Lung (tissue), 11 donors: ENCODE measurements at regions not wholly inside any gene's neighbourhood (a gene's known extent, or its start where the extent isn't known, plus 50 kb on each side); places are given as distances from the start of the nearest gene placed in this dataset.

Experiments
- ATAC-seq: fragments of 200-7000 bp; cut with Tn5 transposase; one replicate; pipeline ENCODE4 v1.9.1; 2020; ENCODE audit warnings: moderate number of reproducible peaks; ENCODE audit not compliant: insufficient read depth, low FRiP score
- DNase-seq, 3 donors: peaks; one replicate each; pipeline ENCODE4 v3.0.0-alpha.2; 2013 to 2017
- H3K27ac ChIP-seq, 2 donors: one replicate each; pipeline ENCODE4 v1.5.1; 2013; ENCODE audit warnings: mild to moderate bottlenecking in 2 of 2, moderate library complexity in 2 of 2, control low read depth in 1 of 2, inconsistent platforms in 1 of 2, low read depth in 1 of 2, low read length in 1 of 2
- H3K27me3 ChIP-seq, 3 donors: one replicate each; pipeline ENCODE4 v1.5.1; 2013; ENCODE audit warnings: low read length in 2 of 3; ENCODE audit not compliant: control insufficient read depth in 3 of 3, insufficient read depth in 3 of 3
- H3K36me3 ChIP-seq, 4 donors: one replicate each; pipeline ENCODE4 v1.5.1; 2013; ENCODE audit warnings: low read length in 4 of 4, mild to moderate bottlenecking in 1 of 4, moderate library complexity in 1 of 4; ENCODE audit not compliant: control insufficient read depth in 4 of 4, insufficient read depth in 4 of 4
- H3K4me1 ChIP-seq, 5 donors: one replicate each; pipeline ENCODE4 v1.5.1; 2013; ENCODE audit warnings: low read length in 5 of 5, mild to moderate bottlenecking in 2 of 5, moderate library complexity in 1 of 5; ENCODE audit not compliant: control insufficient read depth in 5 of 5, insufficient read depth in 5 of 5
- H3K4me3 ChIP-seq: one replicate; pipeline ENCODE4 v1.5.1; 2013; ENCODE audit warnings: mild to moderate bottlenecking, control low read depth, moderate library complexity
- H3K9ac ChIP-seq, 2 donors: one replicate each; pipeline ENCODE4 v1.5.1; 2013; ENCODE audit warnings: low read length in 2 of 2, control low read depth in 1 of 2; ENCODE audit not compliant: insufficient read depth in 1 of 2
- H3K9me3 ChIP-seq, 4 donors: one replicate each; pipeline ENCODE4 v1.5.1; 2013; ENCODE audit warnings: low read length in 3 of 4, mild to moderate bottlenecking in 1 of 4, moderate library complexity in 1 of 4; ENCODE audit not compliant: control insufficient read depth in 4 of 4, insufficient read depth in 3 of 4
- WGBS, 2 donors: extraction: QIAGEN DNeasy Blood & Tissue Kit; methylation state at CpG; one replicate each; pipeline ENCODE4 v1.1.7; 2013; 5-methylcytosine and 5-hydroxymethylcytosine counted together
- TF ChIP-seq, protein P1 (sequence below): IDR thresholded peaks from 2 replicates; pipeline ENCODE4 v1.5.1; 2012; ENCODE audit warnings: mild to moderate bottlenecking; ENCODE audit errors: control extremely low read depth, extremely low read depth
- donor health status: control.
- donor health status: control.
- donor health status: Bipolar disorder and iron deficiency.
- donor health status: healthy.
- donor health status: DM: yes; HTN: yes; CAD: no.

DNA sequence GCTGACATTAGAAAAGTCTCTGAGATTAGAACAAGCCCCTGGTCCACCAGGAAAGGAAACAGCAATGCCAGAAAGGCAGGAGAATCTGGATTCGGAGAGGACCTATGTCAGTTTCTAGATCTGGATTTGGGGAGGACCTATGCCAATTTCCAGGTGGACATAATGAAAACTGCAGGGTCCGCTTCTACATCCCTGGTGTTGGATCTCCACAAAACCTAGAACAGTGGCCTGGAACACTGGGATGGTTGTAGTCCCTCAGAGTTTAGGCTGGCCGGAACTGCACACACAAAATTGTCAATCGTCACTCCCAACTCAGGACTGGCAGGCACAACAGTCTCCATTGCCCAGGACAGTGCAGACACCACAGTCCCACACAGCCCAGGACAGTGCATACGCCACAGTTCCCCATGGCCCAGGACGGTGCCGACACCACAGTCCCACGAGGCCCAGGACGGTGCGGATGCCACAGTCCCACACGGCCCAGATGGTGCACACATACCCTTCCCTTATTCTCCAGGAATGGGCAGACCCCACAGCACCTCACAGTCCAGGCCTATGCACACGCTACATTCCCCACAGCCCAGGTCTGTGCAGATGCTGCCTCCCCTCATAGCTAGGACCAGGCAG lies 341.7 kb downstream of the UQCRFS1 start:
- Histone ChIP-seq H3K27ac (no peak overlapping the region), H3K36me3 (no peaks in the 10 kb centered on the region), H3K9ac (no peak overlapping the region), H3K27me3 (peaks cover 0 to 7% (median 2%) of the 10 kb centered on the region in 3 donors), H3K4me3 (no peak overlapping the region), H3K9me3 (no peaks in the 10 kb centered on the region), H3K4me1 (no peaks in the 10 kb centered on the region)
- ATAC-seq (no peak), DNase-seq (no peak)
- 87 to 93% methylated on average over 12 of the region's 12 CpGs for WGBS, 2 donors
- TF ChIP-seq, protein P1, sequence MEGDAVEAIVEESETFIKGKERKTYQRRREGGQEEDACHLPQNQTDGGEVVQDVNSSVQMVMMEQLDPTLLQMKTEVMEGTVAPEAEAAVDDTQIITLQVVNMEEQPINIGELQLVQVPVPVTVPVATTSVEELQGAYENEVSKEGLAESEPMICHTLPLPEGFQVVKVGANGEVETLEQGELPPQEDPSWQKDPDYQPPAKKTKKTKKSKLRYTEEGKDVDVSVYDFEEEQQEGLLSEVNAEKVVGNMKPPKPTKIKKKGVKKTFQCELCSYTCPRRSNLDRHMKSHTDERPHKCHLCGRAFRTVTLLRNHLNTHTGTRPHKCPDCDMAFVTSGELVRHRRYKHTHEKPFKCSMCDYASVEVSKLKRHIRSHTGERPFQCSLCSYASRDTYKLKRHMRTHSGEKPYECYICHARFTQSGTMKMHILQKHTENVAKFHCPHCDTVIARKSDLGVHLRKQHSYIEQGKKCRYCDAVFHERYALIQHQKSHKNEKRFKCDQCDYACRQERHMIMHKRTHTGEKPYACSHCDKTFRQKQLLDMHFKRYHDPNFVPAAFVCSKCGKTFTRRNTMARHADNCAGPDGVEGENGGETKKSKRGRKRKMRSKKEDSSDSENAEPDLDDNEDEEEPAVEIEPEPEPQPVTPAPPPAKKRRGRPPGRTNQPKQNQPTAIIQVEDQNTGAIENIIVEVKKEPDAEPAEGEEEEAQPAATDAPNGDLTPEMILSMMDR, result no peak

DNA sequence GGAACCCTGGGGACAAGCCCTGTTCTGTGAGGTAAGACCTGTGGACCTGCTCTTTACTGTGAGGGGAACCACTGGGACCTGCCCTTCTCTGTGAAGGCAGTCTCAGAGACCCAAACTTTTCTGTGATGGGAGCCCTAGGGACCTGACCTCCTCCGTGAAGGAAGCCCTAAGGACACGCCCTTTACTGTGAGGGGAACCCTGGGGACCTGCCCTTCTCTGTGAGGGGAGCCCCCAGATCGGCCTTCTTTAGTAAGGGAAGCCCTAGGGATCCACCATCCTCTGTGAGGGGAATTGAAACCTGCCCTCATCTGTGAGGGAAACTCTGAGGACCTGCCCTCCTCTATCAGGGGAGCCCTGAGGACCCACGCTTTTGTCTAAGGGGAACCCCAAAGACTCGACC lies 343.5 kb downstream of the UQCRFS1 start:
- Histone ChIP-seq H3K27me3 (peaks cover 0 to 7% (median 2%) of the 10 kb centered on the region in 3 donors), H3K9ac (no peak overlapping the region), H3K27ac (no peak overlapping the region), H3K4me1 (peaks cover 0 to 9% (median 0%) of the 10 kb centered on the region in 5 donors), H3K36me3 (no peaks in the 10 kb centered on the region), H3K9me3 (no peaks in the 10 kb centered on the region), H3K4me3 (no peak overlapping the region)
- DNase-seq (no peak), ATAC-seq (no peak)
- WGBS, 2 donors, result 74 to 86% methylated on average over 5 of the region's 5 CpGs
- TF ChIP-seq, protein P1, result no peak

DNA sequence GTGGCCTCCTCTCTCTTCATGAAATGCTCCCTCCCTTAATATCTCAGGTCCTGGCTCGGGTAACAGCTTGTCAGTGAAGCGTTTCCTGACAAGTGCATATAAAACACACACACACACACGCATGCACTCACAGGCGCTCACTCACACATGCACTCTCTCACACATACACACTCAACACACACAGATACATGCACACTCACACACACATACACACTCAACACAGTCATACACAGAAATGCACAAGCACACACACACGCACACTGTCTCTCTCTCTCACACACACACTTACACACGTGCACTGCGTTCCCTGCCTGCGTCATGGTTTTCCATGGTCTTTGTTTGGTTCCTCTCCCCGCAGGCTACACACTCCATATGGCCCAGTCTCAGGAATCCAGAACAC lies 344.1 kb downstream of the UQCRFS1 start:
- WGBS, 2 donors, result 81 to 90% methylated on average over 9 of the region's 9 CpGs
- no peak overlapping the region for H3K4me3 ChIP-seq
- ATAC-seq, result no peak

More for the DNA sequence above, 344.1 kb downstream of the UQCRFS1 start:
- H3K4me1 ChIP-seq, result peaks cover 0 to 13% (median 0%) of the 10 kb centered on the region in 5 donors
- TF ChIP-seq, protein P1, result no peak
- H3K27ac ChIP-seq, result no peak overlapping the region
- no peaks in the 10 kb centered on the region for H3K9me3 ChIP-seq
- no peaks in the 10 kb centered on the region for H3K36me3 ChIP-seq
- H3K27me3 ChIP-seq, result peaks cover 0 to 7% (median 2%) of the 10 kb centered on the region in 3 donors
- H3K9ac ChIP-seq, result no peak overlapping the region
- no peak for DNase-seq
